HG03103 (cell line): ENCODE measurements at regions not wholly inside any gene's neighbourhood (a gene's known extent, or its start where the extent isn't known, plus 50 kb on each side); places are given as distances from the start of the nearest gene placed in this dataset.
"Not testable (repeated sequence)": the region's sequence is repeated elsewhere in the genome, so short reads cannot be mapped to it uniquely, and the experiment has no call there.

Source experiments
- ATAC-seq: cut with Tn5 transposase; IDR thresholded peaks from one replicate; pipeline ENCODE4 v1.9.1; 2021; ENCODE audit warnings: low read depth; ENCODE audit not compliant: unreplicated experiment

DNA sequence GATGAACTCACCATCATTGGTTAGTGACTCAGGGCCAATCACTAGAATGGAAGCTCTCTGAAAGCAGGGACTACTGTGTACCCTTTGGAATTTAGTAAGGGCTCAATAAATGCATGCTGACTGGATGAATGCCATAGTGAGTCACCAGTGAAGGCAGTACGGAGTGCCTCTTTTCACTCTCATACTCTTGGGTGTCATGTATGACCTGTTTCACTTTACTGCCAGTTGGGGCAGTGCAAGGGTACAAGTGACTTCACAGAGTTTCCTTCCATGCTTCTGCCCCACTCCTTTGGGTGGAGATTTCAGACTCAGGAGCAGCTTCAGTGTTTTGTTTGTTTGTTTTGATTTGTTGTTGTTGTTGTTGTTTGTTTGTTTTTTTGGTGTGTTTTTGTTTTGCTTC is 57.7 kb downstream of the SOX3 start:
- ATAC-seq: no peak

- no peak for ATAC-seq
Measured at GRCh38 chrX:140440876-140441275, 64.0 kb downstream of the SOX3 start.

DNA sequence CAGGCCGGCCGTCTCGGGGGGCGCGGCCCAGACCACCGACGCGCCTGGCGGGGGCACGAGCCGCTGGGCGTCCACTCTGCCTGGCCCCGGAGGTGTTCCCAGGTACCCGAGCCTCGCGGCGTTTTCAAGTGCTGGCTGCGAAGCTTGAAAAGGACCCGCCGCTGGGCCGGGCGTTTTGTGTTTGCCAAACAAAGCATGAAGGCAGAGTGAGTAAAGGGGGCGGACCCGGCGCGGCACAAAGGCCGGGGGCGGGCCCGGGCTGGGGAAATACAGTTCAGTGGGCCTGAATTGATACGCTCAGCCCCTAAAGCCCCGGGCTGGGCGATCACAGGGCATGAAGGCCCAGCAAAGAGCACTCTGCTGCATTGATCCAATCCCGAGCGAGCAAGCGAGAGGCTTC is 65.4 kb downstream of the SOX3 start:
- no peak for ATAC-seq

DNA sequence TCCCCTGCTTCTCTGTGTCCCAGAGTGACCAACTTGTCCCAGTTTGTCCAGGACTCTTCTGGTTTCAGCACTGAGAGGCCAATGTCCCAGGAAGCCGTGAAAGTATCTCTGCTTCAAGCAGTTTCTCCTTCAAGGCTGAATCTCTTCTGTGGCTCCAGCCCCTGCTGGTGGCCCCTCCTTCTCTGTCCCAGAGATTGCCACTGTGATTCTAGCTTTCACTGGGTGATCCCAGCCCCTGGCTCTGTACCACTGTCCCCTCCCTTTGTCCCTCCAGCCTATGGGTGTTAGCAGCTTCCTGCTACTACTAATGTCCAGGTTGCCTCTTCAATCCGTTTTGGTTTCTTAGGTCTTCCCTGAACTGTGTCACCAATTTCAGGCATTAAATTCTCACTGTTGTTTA is 70.5 kb downstream of the SOX3 start:
- no peak for ATAC-seq

- no peak for ATAC-seq
Measured at GRCh38 chrX:140433582-140433981, 71.3 kb downstream of the SOX3 start.

DNA sequence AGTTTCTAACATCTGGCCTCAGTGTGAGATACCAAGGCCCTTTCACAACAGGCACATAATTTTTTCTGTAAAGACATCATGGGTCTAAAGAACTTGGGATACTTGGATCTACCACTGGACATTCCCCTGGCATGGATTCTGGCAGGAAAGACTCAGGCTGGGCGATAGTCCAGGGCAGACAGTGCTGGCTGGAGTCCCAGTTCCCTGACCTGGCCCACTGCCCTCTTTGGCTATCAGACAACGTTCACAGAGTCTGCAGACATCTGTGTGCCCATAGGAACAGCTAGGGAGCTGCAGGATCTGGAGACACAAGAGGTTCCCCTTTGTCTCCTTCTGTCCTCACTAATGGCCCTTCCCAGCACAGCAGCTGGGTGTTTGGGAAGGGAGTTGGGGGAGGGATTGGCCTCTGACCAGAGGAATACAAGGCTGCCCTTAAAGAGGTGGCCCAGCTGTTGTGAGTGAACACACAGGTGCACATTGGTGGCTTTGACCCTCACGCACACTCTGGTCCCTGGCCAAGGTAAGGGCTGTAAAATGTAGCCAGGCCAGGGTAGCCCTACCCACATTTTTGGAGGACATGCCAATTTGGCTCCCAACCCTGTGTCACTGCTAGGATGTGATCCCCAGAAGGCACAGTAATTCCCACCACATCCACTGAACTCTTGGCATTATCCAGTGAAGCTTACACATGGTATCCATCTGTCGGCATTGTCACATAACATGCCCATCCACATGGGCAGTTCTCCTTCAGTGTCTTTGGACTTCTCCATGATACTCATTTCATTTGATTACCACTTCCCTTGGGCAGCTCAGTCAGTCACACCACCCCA is 72.3 kb downstream of the SOX3 start:
- no peak for ATAC-seq

DNA sequence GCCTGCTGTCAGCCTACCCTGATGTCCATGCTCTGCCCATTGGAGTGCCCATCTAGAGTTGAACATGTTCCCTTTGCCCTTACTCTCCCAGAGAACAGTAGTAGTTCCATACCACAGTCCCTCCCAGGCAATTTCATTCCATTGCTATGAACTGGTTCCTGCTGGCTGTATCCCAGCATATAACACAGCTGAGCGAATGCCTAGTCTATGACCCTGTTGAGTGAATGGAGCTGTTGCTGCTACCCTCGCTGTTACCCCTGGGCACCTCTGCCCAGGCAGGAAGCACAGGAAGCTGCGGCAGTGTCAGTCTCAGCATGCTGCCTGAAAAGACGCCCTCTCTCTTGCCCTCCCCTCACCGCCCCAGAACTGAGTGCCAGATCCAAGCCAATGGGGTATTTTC is 73.3 kb downstream of the SOX3 start:
- no peak for ATAC-seq

DNA sequence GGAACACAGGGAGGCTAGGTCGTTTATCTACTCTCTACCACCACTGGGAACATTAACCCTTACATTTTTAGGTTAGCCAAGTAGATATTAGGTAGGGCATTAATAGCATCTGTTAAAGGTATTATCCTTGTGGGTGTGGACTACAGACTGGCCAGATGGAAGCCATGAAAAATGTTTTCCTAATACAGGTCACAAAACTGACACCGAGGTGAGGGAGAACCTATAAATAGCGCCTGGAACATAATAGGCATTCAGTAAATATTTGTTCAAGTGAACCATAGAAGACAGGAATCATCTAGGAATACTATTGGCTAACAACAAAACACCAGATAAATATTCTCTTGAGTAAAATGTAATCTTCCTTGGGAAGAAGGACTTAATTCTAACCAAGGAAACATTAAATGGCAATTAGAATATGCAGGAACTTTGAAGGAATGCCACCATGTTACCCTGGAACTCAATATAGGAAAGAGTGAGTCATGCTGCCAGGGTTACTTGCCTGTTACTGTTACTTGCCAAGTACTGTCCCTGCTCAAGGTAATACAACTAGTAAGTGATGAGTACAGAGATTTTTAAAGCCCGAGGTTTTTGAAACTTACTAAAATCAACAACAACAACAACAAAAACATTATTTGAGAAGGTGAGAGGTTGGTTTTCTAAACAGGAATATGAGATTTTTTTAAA is 79.0 kb downstream of the SOX3 start:
- no peak for ATAC-seq

DNA sequence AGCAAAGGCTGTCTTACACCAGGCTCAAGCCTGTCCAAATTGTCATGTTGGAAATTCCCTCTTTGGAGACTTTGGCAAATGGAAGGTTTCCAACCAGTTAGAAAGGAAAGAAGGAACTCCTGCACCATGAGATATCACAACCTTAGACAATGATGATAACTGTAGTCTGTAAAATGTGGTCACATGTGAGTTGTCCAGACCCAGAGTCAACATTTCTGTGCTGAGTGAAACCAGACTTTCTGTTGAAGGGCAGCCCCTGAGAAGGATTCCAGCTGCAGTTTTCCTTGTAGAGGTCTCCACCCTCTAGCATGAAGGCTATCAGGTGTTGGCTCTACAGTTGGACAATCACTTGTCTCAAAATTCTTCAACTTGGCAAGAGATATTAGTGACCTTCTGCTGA is 82.4 kb downstream of the SOX3 start:
- no peak for ATAC-seq

DNA sequence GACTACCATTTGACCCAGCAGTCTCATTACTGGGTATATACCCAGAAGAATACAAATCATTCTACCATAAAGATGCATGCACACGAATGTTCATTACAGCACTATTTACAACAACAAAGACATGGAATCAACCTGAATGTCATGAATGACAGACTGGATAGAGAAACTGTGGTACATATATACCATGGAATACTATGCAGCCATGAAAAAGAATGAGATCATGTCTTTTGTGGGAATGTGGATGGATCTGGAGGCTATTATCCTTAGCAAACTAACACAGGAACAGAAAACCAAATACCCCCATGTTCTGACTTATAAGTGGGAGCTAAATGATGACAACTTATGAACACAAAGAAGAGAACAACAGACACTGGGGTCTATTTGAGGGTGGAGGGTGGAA is 102.7 kb downstream of the SOX3 start:
- ATAC-seq: not testable (repeated sequence)

- ATAC-seq: not testable (repeated sequence)
Measured at GRCh38 chrX:140396326-140396725, 108.5 kb downstream of the SOX3 start.

DNA sequence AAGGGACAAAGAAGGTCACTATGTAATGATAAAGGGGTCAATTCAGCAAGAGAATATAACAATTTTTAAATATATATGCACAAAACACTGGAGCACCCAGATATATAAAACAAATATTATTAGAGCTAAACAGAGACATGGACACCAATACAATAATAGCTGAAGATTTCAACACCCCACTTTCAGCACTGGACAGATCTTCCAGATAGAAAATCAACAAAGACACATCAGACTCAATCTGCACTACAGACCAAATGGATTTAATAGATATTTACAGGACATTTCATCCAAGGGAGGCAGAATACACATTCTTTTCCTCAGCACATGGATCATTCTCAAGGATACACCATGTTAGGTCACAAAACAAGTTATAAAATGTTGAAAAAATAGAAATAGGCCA is 111.4 kb downstream of the SOX3 start:
- no peak for ATAC-seq

GRCh38 chrX:140391313-140391712 is 113.6 kb downstream of the SOX3 start:
- ATAC-seq: no peak

DNA sequence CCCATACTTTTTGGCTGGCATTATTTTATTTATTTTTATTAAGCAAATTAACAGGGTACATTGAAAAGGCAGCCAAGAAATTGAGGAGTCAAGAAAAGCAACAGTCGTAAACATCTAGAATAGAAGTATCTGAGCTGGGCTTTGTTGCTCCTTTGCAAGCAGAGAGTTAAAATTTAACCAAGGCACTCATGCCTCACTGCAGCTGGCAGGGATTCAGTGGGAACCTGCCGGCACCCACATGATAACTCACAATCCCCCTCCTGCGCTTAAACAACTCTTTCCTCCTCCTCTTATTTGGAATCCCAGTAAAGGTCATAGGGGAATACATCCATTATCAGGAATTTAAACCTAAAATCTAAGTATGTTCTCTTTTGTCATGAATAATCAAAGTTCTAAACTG is 115.5 kb downstream of the SOX3 start:
- ATAC-seq: no peak

DNA sequence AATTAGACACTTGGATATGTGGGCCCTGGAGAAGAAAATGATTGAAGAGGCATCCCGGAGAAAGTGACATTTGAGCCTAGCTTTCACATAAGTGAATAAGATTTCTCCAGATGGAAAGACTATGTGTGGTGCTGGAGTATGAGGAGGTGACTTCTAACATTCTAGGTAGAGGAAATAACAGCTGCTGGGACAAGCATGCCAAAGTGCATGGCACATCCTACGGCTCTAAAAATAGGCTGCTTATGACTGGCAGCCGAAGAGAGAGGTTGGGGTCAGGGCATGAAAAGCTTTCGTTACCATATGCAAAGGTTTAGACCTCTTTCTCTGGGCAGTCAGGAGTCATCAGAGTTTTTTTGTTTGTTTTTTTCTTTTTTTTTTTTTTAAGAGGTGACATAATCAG is 142.0 kb downstream of the SOX3 start:
- ATAC-seq: no peak

DNA sequence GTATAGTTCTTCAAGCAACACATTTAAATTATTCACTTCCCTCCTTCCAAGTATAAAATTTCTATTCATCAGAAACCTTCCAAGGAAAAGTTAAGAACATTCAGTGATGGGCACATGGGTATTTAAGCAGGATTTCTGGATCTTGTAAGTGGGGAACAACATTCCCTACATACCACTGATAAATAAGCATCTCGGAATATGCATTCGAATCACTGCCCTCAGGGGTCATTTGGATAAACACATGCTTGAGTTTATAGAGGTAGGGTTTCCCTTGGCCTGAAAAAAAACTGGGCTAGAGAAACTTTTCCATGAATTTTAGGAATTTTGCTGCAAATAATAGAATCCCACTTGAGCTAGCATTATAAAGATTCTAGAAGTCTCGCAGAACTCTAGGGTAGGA is 143.9 kb downstream of the SOX3 start:
- no peak for ATAC-seq

DNA sequence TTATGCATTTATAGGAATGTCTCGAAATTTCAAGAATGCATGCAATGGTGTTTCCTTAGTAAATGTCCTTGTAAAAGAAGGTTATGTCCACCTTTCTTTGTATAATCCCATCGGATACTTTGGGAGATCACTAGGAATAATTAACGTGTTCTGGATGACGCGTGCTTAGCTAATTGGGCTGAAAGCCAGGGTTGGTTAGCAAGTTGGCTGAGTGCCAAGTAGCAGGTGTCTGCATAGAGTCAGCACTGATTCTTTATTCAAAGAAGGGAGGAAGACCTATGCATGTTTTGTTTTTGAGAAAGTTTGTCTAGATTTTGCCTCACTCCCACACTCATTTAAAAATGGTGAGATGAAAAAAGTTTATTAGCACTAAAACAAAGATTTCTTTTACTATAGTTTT is 144.6 kb downstream of the SOX3 start:
- no peak for ATAC-seq

DNA sequence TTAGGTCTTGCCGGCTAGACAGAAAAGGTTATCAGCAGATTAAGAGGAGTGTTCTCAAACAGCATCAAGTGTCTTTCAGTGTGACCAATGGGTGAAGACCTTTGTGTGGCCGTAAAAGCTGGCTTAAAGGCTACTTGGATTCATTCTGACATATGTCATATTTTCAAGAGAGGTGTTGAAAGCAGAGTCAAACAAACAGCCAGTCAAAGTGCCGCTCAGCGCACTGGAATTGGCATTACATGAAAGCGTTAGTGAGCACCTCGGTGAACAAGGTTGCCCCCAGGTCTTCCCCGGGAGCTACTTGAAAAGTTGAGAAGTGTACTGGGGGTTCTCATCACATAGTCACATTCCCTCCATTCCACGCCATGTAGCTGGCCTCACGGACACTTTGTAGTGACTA is 148.9 kb downstream of the SOX3 start:
- ATAC-seq: no peak

- ATAC-seq: no peak
Measured at GRCh38 chrX:140355429-140355828, 149.4 kb downstream of the SOX3 start.

- no peak for ATAC-seq
Measured at GRCh38 chrX:140354431-140355120, 150.3 kb downstream of the SOX3 start.

DNA sequence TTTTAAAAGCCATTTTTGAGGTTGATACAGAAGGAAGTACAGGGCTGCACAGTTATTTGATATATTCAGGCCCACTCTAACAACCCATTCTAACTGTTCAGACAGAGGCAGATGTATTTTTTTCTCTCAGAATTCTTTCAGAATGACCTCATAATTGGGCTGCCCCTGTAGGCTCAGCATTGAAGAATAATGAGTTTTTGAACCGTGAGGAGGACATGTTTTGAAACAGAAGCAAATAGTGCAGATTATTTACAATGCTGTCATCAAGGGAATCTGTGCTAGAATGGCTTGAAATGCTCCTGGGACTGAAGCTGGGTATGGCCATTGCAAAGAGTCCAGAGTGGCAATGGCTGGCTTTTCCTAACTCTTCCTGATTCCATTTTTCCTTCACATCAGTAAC is 158.1 kb downstream of the SOX3 start:
- ATAC-seq: no peak
